HG03097 (cell line): ENCODE measurements at regions not wholly inside any gene's neighbourhood (a gene's known extent, or its start where the extent isn't known, plus 50 kb on each side); places are given as distances from the start of the nearest gene placed in this dataset.

Experiments used
- ATAC-seq: cut with Tn5 transposase; IDR thresholded peaks from one replicate; pipeline ENCODE4 v1.9.1; 2021; ENCODE audit not compliant: unreplicated experiment, low FRiP score

DNA sequence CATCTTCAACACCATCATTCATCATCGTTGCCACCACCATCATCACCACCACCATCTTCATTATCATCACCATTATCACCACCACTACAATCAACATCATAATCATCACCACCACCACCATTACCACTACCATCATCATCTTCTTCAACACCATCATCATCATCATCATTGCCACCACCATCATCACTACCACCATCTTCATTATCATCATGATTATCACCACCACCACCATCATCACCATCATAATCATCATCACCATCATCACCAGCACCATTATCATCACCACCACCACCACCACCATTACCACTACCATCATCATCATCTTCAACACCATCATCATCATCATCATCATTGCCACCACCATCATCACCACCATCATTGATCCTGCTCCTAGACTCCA, 112.7 kb downstream of the OAT start:
- ATAC-seq, result no peak

DNA sequence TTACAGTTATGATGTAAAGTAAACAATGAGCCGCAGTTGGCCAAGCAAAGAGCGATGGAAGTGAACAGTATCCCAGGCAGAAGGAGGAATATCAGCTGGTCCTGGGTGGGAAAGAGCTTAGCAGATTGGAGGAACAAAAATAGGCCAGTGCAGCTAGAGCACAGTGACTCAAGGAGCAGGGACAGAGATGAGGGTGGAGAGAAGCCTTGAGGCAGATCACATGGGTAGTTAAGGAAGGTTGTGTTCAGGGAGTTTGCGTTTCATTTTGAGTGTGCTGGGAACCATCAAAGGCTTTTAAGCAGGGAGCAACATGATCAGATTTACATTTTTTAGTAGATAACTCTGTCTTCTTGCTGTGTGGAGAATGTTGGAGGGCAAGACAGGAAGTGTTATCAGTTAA, 113.6 kb downstream of the OAT start:
- ATAC-seq, result no peak

DNA sequence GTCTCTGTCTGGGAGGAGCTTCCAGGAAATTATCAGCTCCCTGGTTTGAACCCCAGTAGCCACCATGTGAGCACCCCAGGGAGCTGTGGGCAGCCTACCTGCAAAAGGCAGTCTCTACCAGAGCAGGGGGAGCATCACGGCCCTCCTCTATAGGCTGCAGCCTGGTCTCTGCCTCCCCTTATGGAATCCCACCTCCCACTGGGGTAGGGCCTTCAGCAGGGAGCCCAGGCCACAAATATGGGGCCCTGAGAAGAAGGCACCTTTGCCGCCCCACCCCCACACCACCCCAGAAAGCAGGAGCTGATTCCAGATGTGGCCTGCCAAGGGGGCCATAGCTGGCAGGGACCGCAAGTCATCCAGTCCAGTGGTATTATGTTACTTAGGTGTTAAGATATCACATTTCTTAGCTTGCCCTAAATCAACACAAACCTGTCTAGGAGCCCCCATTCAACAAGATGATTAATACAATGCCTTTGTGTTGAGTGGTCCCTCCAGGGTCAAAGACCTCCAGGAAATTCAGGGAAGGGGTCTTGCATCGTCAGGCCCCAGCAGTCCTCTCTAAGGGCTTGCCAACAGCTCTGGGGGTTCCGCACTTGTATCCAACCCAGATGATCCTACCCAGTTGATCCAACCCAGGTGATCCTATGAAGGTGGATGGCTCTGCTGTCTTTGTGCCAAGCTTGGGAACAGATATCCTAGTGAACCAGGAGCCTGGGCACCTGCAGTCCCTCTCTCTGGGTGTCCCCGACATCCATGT, 114.9 kb downstream of the OAT start:
- ATAC-seq, result no peak

DNA sequence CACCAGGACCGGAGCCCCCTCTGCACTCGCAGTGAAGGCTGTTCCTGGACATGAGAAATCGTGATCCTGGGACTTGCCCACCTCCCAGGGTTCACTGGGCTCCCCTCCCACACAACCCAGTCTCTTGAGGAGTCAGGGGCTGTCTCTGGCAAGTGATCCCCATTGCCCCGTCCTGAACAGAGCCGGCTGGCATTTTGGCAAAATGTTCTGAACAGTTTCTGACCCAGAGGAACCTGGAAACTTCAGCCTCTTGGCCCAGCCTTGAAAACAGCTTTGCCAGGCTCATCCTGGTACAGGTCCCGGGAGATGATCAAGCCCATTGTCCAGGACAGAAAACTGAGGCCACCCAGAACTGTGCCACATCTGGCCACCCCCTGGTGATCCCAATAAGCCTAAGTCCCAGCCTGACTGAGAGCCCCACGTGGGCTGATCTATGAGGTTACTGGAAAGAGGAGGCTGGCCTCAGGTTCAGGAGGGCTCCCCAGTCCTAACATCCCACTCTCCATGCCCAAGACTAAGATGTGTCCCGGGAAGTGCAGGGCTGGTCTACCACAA, 115.7 kb downstream of the OAT start:
- no peak for ATAC-seq

DNA sequence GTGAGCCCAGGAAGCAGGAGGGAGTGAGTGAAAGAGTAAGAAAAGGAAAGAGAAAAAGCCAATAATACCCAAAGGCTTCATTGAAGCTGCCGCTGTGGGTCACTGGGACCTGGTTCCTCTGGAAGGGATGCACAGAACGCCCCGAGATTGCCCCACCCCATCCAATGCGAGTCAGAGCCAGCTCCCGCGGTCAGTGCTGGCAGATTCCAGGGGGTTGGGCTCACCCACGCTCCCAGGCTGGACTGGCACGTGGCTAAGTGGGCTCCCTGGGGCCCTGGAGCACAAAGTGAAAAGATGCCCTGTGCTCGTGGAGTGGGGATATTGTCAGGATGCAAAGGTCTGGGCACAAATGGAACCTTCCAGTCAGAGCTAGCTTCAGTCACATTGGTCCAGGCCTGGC, 117.0 kb downstream of the OAT start:
- ATAC-seq, result no peak

DNA sequence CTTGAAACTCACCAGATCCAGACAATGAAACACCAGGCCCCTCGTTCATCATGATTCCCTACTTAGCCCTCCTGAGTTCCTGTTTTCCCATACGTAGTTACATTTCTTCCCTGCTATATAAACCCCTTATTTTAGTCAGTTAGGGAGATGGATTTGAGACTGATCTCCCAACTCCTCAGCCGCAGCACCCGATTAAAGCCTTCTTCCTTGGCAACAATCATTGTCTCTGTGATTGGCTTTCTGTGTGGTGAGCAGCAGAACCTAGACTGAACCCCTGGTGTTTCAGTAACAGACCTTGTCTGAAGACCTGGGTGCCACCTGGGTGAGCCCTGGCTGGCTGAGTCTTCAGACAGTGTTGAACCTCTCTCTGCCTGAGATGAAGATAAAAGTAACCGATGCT, 118.0 kb downstream of the OAT start:
- ATAC-seq, result no peak

DNA sequence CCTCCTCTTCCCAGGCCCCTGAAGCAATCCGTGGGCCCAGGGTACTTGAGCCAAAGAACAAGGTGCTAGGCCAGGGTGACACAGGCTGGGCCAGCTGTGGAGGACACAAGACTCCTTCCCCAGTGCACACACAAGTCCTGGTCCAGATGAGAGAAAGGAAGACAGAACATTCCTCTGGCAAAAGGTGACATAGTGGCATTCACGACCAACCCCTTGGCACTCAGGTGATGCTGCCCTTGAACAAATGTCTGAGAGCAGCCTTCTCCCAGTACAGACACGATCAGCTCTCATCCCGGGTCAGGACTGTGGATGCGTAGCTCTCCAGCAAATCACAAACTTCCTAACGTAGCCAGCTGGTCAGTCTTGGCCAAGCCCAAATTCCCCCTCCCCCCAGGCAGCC, 118.5 kb downstream of the OAT start:
- ATAC-seq, result no peak

DNA sequence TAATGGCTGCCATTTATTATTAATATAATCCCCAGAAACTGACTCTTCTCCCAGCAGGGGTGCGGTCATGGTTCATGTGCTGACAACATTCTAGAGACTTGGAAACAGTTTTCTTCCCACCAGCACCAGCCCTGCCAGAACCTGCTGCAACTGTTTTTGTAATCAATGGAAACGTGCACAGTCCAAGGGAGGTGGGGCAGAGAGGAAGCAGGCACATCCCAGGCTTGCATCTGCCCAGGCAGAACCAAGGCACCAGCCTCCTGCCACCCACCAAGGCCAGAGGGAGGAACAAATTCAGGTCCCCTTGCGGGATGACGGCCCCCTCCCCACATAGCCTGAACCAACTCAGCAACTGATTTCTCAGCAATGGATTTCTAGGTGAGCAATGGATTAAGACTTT, 119.0 kb downstream of the OAT start:
- no peak for ATAC-seq

DNA sequence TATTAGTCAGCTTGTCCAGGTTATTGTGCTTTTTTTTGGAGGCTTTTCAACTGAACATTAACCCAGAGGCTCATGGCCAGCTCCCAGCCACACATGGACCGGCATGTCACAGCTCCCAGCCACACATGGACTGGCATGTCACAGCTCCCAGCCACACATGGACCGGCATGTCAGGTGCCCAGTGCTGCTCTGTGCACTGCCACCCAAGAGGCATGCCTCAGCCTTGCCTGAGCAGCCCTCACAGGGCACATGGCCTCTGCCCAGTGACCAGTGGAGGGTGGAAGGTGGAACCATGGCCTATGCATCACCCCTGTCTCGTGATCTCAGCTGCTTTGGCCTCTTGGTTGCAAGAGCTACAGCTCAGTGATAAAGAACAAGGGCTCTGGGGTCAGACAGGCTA, 119.8 kb downstream of the OAT start:
- no peak for ATAC-seq

DNA sequence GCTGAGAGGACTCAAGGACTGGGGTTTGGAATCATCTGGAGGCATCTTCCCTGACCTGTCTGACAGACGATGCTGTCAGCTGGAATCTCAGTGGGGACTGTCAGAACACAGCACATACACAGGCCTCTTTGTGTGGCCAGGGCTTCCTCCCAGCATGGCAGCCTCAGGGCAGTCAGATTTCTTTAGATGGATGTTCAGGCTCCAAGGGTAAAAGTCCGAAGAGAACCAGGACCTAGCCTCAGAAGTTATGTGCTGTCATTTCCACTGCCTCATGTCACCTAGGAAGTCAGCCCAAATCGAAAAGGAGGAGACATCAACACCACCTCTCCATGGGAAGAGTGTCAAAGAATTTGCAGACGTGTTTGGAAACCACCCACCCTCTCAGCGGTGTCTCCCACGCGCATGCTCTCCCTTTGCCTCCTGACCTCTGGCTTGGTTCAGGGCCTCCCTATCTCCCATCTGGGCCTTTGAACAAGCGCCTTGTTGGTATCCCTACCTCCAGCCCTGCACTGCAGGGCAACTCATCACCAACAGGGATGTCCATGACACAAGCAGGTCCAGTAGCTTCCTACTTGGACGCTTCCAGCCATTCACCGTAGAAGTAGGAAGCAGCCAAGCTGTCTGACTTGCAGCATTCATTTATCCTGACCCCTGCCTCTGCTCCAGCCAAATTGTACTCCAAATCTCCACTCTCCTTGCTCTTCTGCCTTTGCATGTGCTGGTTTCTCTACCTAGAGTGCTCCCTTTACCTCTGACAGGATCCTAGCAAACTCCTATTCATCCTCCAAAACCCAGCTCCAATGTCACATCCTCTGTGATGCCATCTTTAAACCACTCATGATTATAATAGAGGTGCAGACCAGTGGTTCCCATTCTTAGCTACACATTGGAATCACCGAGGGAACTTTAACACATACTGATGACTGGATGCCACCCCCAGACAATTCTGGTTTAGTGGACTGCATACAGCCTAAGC, 121.6 kb downstream of the OAT start:
- ATAC-seq, result no peak

DNA sequence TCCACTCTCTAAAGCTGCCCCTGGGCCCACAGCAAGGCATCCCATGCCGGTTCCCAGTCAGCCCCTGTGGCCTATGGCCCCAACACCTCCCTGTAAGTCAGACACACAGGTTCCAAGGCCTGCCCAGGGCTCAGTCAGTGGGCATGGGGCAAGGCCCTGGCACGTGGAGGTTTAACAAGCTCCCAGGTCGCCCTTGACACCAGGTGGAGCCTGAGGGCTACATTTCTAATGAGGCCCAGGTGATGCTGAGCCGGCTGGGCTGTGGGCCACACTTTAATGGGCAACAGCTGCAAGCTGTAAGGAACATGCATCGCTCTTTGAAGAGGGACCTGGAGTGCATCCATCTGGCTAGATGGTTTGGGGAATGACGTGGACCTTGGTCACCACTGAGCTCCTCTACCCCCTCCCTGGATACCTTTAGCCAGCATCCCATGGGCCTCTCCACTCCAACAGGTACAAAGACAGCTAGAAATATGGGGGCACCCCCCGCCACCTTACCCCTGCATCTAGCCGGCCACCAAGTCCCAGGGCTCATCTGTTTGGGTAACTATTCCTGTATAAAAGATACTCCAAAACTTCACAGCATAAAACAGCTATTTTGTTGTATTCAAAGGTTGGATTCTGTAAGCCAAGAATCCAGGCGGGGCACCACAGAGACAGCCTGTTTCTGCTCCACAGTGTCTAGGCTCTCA, 122.5 kb downstream of the OAT start:
- no peak for ATAC-seq

DNA sequence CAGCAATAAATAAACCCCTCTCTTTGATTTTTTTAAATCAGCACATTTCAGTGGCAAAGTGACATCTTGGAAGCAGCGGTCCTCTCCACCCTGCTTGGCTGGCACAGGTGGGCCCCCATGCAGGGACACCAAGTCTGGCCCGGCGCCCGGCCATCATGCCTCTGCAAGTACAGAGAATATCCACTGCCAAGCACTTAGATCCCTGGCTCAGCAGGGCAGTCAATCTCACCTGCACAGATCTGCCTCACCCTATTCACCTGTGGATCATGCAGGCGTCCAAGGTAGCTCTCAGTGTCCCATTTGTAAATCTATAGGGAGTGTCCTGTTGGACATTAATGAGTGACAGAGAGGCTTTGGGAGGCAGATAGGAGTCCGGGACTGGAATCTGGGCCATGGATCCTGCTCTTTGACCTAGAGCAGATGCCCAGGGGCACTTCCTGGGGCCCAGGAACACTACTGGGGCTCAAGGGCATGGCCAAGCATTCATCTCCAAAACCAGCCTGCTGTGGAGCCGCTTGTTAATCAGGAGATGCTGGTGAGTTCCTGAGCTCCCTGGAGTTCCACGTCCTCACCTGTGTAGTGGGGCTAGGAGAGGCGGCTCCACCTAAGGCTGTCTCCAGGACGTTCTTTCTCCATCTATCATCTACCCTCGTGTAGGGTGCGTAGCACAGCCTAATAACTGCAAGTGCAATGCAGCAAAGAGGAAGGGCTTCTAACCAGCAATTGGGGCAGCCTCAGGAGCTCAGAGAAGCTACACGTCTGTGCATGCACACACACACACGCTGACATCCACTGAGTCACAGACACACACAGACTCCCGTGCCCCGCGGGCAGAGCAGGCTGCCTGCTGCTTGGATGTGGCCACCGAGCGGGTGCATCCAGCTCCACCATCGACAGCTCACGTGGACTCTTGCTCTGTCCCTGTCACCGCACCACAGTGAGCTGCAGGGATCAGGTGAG, 123.6 kb downstream of the OAT start:
- ATAC-seq, result no peak

DNA sequence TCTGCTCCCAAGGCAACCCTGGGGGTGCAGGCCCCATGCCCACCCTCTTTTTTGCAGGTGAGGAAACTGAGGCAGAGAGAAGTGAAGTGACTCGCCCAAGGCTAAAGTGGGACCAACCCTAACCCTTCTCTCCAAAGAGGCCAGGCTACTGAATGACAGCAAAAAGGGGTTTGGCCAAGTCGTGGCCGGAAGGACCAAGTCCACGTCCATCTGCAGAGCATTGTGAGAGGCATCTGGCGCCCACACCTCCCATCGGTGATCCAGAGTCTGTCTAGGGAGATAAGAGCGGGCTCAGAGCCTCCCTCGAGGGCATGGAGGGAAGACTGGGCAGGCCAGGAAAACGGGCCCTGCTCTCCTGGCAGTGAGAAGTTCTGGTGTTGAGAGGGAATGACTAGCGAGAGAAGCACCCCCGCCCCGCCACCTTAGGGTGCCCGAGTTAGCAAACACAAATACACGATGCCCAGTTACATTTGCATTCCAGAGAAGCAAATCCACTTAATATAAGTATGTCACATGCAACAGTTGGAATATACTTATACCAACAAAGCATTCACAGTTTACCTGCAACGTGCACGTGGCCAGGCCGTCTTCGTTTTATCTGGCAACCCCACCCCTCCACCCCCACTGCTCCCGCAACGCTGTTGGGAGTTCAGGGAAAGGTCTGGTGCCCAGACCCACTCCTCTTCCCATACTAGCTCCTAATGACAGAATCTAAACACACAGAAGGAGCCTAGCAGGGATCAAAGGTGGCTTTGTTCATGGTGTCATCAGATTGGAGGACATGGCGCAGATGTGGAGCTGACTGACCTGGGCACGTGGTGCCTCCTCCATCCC, 124.9 kb downstream of the OAT start:
- no peak for ATAC-seq

DNA sequence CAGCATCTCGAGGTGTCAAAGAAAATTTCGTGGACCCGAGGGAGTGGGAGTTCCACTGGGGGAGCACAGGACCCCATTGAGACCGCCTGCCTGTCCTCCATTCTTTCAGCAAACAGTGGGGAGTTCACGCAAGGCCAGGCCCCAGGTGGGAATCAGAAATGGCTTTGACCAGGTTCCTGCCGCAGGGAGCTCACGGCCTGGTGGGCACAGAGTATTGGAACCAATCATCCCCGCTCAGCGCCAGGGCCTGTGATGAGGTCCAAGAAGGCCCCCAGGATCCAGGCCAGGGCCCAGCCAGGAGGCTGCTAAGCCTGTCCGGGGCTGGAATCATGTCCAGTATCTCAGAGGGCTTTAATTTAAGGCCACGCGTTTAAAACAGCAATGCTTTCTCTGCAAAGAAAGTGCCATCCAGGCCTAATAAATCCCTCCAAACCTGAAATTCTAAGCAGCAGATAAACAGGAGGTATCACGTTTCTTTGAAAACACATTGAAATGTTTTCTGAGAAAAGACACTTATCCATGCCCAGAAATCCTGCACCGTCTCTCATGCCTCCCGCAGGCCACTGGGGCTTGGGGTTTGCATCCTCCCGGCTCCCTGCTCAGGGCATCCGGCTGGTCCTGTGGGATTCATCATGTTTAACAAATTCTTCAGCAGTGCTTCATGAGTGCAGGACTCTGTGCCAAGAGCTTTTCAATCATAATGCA, 125.7 kb downstream of the OAT start:
- ATAC-seq, result no peak

DNA sequence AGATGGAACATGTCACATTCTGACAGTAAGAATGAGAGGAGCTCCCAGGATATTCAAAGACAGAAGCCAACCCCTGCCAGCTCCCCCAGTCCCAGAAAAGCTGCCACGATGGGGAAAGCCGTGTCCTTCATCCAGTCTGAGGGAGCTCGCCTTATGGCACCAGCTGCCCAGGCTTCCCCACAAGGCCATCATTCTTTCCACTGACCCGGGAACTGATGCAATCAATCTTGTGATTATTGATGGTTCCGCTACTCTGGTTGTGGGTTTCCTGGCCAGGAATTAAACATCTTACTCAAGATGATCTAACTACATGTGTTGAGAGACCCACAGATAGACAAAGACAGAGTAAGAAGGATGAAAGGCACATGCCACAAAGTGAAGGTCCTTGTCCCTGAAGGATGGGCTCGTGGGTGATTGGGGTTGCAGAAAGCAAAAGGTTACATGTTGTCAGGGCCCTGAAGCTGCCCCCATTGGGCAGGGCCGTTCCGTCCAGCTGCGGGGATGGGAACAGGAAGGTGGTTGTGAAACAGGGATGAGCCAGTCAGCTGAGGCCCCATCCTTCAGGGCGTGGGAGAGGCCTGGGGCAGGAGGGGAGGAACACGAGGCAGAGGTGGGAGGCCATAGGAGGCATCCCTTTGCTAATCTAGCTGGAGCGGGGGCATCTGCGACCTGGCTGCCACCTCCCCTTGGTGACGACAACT, 127.6 kb downstream of the OAT start:
- ATAC-seq, result no peak

DNA sequence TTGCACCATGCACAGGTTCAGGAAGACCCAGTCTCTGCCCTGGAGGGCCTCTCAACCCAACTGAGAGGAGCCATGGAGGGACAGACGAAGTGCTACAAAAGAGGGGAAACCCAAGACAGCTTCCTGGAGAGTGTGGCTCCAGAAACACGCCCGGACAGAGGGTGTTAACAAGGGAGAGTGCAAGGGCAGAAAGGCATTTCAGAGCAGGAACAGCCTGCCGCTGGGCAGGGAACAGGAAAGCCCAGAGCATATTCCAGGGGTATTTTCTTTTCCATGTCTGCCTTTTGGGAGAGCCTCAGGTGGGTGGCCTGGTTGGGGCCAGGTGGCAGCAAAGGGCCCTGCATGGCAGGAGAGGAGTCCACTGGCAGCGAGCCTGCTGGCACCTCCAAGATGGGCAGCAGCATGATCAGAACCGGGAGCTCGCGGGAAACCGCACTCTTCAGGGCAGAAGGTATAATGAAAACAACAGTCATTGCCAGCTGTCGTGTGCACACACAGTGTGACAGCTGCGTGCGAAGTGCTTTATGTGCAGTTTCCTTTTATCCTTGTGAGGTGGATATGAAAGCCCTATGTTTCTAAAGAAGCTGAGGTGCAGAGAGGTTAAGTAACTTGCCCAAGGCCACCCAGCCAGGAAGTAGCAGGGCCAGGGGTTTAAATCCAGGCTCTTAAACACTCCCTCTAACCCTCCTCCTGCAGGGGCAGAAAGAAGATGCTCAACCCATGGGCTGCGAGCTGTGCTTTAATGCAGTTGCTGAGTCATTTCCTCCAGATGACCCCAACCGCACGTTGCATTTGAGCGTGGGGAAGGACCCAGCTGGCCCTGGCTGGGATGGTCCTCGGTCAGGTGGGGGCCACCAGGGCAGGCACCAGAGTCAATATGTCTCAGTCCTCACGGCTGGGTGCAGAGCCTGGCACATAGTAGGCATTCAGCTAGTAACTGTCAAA, 128.6 kb downstream of the OAT start:
- ATAC-seq, result no peak
